GM12878 (cell line): ENCODE measurements at regions not wholly inside any gene's neighbourhood (a gene's known extent, or its start where the extent isn't known, plus 50 kb on each side); places are given as distances from the start of the nearest gene placed in this dataset.

ENCODE experiments used
- ATAC-seq: fragments of 200-7000 bp; cut with Tn5 transposase; 3 replicates; pipeline ENCODE4 v1.9.1; 2020; ENCODE audit warnings: mild to moderate bottlenecking, moderate library complexity
- BruUV-seq: library from RNA; stranded (reverse); fragments of 400-500 nt; replicated peaks from 2 replicates; lab custom pipeline; 2021; lab: Mats Ljungman, UMichigan
- CTCF ChIA-PET: fragments of 300-600 bp; sonication (Branson Sonifier 250); formaldehyde crosslinking; extraction: SDS; loops from one replicate; lab custom pipeline; 2021; ENCODE audit warnings: inconsistent platforms; lab: Yijun Ruan, JAX
- POLR2A ChIA-PET: fragments of 350-600 bp; formaldehyde crosslinking; extraction: SDS; loops from one replicate; lab custom pipeline; 2021; ENCODE audit warnings: inconsistent platforms; lab: Charles Lee
- RAD21 ChIA-PET: fragments of 300-600 bp; sonication (Branson Sonifier 250); formaldehyde crosslinking; loops from one replicate; lab custom pipeline; 2023; ENCODE audit warnings: antibody characterized with exemption; ENCODE audit not compliant: unreplicated experiment; lab: Charles Lee
- SMC1A ChIA-PET: fragments of 300-600 bp; sonication (Branson Sonifier 250); formaldehyde crosslinking; loops from one replicate; lab custom pipeline; 2023; ENCODE audit not compliant: unreplicated experiment, uncharacterized antibody; lab: Charles Lee
- DNase-seq: peaks from one replicate; pipeline ENCODE4 v3.0.0-alpha.2; 2011; ENCODE audit warnings: low read depth, low spot score
- FAIRE-seq: peaks from 3 replicates; lab custom pipeline; 2011; peaks lifted over from hg19 to GRCh38; lab: Jason Lieb, UNC
- H2AFZ ChIP-seq: 2 replicates; pipeline ENCODE4 v1.6.0; 2011; ENCODE audit warnings: low read depth, low read length, control low read depth; ENCODE audit not compliant: control insufficient read depth
- H3K27ac ChIP-seq: 2 replicates; pipeline ENCODE4 v1.5.1; 2011; ENCODE audit warnings: control low read depth; ENCODE audit not compliant: control insufficient read depth, insufficient read depth
- H3K27me3 ChIP-seq, 2 experiments: replicated peaks in 1 of 2; 2 replicates each; pipeline versions ENCODE4 v1.6.0 to v1.6.1; 2011; ENCODE audit warnings: low read length in 1 of 2; ENCODE audit not compliant: control insufficient read depth in 2 of 2, insufficient read depth in 2 of 2
- H3K36me3 ChIP-seq, 2 experiments: 2 replicates each; pipeline ENCODE4 v1.5.1; 2011; ENCODE audit warnings: low read length in 1 of 2; ENCODE audit not compliant: control insufficient read depth in 2 of 2, insufficient read depth in 2 of 2
- H3K4me1 ChIP-seq: 2 replicates; pipeline ENCODE4 v1.6.1; 2011; ENCODE audit warnings: mild to moderate bottlenecking, low read length, moderate library complexity, mixed read lengths; ENCODE audit not compliant: control insufficient read depth, insufficient read depth
- H3K4me2 ChIP-seq: 2 replicates; pipeline ENCODE4 v1.6.0; 2011; ENCODE audit warnings: control low read depth; ENCODE audit not compliant: control insufficient read depth, insufficient read depth
- H3K4me3 ChIP-seq: fragments of 200-600 bp; sonication (generic); 2 replicates; pipeline ENCODE4 v1.5.1; 2016
- H3K79me2 ChIP-seq: 2 replicates; pipeline ENCODE4 v1.6.0; 2011; ENCODE audit warnings: low read length; ENCODE audit not compliant: control insufficient read depth, insufficient read depth
- H3K9ac ChIP-seq: 2 replicates; pipeline ENCODE4 v1.8.0; 2011; ENCODE audit warnings: low read length, control low read depth, mixed read lengths; ENCODE audit not compliant: control insufficient read depth, insufficient read depth
- H3K9me3 ChIP-seq: replicated peaks from 3 replicates; pipeline ENCODE4 v1.5.1; 2011; ENCODE audit warnings: mild to moderate bottlenecking, low read length; ENCODE audit not compliant: control insufficient read depth, insufficient read depth
- H4K20me1 ChIP-seq: 2 replicates; pipeline ENCODE4 v1.6.0; 2011; ENCODE audit not compliant: control insufficient read depth, insufficient read depth
- CREM ChIP-seq: IDR thresholded peaks from 2 replicates; pipeline ENCODE4 v1.6.1; 2014; ENCODE audit warnings: antibody characterized with exemption, low read depth
- ETV6 ChIP-seq, 2 experiments: fragments of 450-650 bp in 1 of 2; IDR thresholded peaks in 1 of 2; conservative IDR thresholded peaks in 1 of 2; 2 replicates each; pipeline ENCODE4 v1.6.1; 2014; ENCODE audit warnings: antibody characterized with exemption in 1 of 2, borderline replicate concordance in 1 of 2, low read depth in 1 of 2, mild to moderate bottlenecking in 1 of 2, moderate library complexity in 1 of 2
- GABPA ChIP-seq: IDR thresholded peaks from 2 replicates; pipeline ENCODE4 v1.6.1; 2014; ENCODE audit warnings: antibody characterized with exemption, low read depth, mild to moderate bottlenecking, inconsistent platforms
- RB1 ChIP-seq: fragments of 450-650 bp; formaldehyde crosslinking; IDR thresholded peaks from 2 replicates; pipeline ENCODE4 v1.6.1; 2017; ENCODE audit warnings: mild to moderate bottlenecking, borderline replicate concordance
- RFX5 ChIP-seq: IDR thresholded peaks from 2 replicates; pipeline ENCODE4 v1.6.1; 2011; ENCODE audit warnings: low read depth, low read length, improper control_type of control experiment
- STAT1 ChIP-seq: fragments of 450-650 bp; conservative IDR thresholded peaks from 2 replicates; pipeline ENCODE4 v1.6.1; 2014; ENCODE audit warnings: antibody characterized with exemption, mild to moderate bottlenecking
- WGBS: methylation state at CpG from one replicate; pipeline ENCODE4 v1.1.6; 2016; ENCODE audit warnings: low lambda C conversion rate; ENCODE audit not compliant: insufficient replicate concordance, insufficient coverage; ENCODE audit errors: missing lambda C conversion rate; 5-methylcytosine and 5-hydroxymethylcytosine counted together
- in situ Hi-C: fragments of 300-500 bp; cut with MboI; formaldehyde crosslinking; loops from 9 replicates; pipeline ENCODE4 v1.14.3; 2018; ENCODE audit warnings: mixed read lengths
- intact Hi-C: fragments of 100-400 bp; cut with micrococcal nuclease; formaldehyde crosslinking; loops from one replicate; pipeline ENCODE4 v1.14.2; 2022; ENCODE audit not compliant: unreplicated experiment
- TF ChIP-seq, protein P1 (sequence below): fragments of 150-350 bp; IDR thresholded peaks from 2 replicates; pipeline ENCODE4 v1.6.1; 2016; ENCODE audit warnings: low read depth, low read length
- TF ChIP-seq, protein P2 (sequence below): fragments of 450-650 bp; IDR thresholded peaks from 2 replicates; pipeline ENCODE4 v1.6.1; 2016; ENCODE audit warnings: mild to moderate bottlenecking

DNA sequence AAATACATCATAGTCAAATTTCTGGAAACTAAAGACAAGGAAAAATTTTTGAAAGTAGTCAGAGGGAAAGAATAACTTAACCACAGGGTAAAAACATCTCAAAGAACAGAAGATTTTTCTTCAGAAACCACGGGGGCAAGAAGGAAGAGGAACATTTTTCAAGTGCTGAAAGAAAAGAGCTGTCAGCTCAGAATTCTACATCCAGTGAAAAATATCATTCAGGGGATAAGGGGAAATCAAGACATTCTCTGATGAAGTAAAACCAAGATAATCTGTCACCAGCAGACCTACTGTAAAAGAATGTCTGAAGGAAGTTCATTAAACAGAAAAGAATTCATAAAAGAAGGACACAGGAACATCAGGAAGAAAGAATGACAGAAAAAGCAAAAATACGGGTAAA is 111.2 kb upstream of the TMEM72 start:
- FAIRE-seq (no peak), DNase-seq (no peak), ATAC-seq (no peak)
- H3K27ac ChIP-seq: no peak overlapping the region
- CTCF ChIA-PET: no interaction called here
- 2% methylated on average over 2 of the region's 2 CpGs for WGBS
- no peaks in the 10 kb centered on the region for H3K9me3 ChIP-seq
- no peak overlapping the region for H2AFZ ChIP-seq
- SMC1A ChIA-PET: no interaction called here
- H3K4me2 ChIP-seq: no peak overlapping the region
- RAD21 ChIA-PET: no interaction called here
- intact Hi-C loops: no loop called here
- no peaks in the 10 kb centered on the region for H3K79me2 ChIP-seq
- no TSS peak for BruUV-seq
- no peaks in the 10 kb centered on the region for H3K36me3 ChIP-seq
- no peak for TF ChIP-seq RFX5
- TF ChIP-seq CREM: no peak
- TF ChIP-seq, protein P1, sequence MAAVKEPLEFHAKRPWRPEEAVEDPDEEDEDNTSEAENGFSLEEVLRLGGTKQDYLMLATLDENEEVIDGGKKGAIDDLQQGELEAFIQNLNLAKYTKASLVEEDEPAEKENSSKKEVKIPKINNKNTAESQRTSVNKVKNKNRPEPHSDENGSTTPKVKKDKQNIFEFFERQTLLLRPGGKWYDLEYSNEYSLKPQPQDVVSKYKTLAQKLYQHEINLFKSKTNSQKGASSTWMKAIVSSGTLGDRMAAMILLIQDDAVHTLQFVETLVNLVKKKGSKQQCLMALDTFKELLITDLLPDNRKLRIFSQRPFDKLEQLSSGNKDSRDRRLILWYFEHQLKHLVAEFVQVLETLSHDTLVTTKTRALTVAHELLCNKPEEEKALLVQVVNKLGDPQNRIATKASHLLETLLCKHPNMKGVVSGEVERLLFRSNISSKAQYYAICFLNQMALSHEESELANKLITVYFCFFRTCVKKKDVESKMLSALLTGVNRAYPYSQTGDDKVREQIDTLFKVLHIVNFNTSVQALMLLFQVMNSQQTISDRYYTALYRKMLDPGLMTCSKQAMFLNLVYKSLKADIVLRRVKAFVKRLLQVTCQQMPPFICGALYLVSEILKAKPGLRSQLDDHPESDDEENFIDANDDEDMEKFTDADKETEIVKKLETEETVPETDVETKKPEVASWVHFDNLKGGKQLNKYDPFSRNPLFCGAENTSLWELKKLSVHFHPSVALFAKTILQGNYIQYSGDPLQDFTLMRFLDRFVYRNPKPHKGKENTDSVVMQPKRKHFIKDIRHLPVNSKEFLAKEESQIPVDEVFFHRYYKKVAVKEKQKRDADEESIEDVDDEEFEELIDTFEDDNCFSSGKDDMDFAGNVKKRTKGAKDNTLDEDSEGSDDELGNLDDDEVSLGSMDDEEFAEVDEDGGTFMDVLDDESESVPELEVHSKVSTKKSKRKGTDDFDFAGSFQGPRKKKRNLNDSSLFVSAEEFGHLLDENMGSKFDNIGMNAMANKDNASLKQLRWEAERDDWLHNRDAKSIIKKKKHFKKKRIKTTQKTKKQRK: no peak
- TF ChIP-seq RB1: no peak
- TF ChIP-seq GABPA: no peak
- TF ChIP-seq, protein P2, sequence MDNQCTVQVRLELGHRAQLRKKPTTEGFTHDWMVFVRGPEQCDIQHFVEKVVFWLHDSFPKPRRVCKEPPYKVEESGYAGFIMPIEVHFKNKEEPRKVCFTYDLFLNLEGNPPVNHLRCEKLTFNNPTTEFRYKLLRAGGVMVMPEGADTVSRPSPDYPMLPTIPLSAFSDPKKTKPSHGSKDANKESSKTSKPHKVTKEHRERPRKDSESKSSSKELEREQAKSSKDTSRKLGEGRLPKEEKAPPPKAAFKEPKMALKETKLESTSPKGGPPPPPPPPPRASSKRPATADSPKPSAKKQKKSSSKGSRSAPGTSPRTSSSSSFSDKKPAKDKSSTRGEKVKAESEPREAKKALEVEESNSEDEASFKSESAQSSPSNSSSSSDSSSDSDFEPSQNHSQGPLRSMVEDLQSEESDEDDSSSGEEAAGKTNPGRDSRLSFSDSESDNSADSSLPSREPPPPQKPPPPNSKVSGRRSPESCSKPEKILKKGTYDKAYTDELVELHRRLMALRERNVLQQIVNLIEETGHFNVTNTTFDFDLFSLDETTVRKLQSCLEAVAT: no peak
- TF ChIP-seq STAT1: no peak
- TF ChIP-seq ETV6 (conservative IDR thresholded peaks at IDR 0.05 in 1 of 2, IDR thresholded peaks at IDR 0.05 in 1 of 2; ENCODE audit: borderline replicate concordance in 1 of 2, low read depth in 1 of 2): no peak
- H3K4me3 ChIP-seq: no peak overlapping the region
- H3K27me3 ChIP-seq: peaks cover 0 to 3% of the 10 kb centered on the region in 2 experiments; a peak in 2 of 4 replicates
- POLR2A ChIA-PET: no interaction called here
- in situ Hi-C loops: no loop called here
- H3K9ac ChIP-seq: no peak overlapping the region
- H3K4me1 ChIP-seq: no peaks in the 10 kb centered on the region
- H4K20me1 ChIP-seq: no peaks in the 10 kb centered on the region
